Epidermal melanocyte (primary cell): ENCODE measurements at regions not wholly inside any gene's neighbourhood (a gene's known extent, or its start where the extent isn't known, plus 50 kb on each side); places are given as distances from the start of the nearest gene placed in this dataset.
"Not testable (repeated sequence)": the region's sequence is repeated elsewhere in the genome, so short reads cannot be mapped to it uniquely, and the experiment has no call there.

ENCODE experiments used
- DNase-seq: peaks from one replicate; pipeline ENCODE4 v3.0.0; 2011; ENCODE audit warnings: low spot score; ENCODE audit not compliant: insufficient read length

DNA sequence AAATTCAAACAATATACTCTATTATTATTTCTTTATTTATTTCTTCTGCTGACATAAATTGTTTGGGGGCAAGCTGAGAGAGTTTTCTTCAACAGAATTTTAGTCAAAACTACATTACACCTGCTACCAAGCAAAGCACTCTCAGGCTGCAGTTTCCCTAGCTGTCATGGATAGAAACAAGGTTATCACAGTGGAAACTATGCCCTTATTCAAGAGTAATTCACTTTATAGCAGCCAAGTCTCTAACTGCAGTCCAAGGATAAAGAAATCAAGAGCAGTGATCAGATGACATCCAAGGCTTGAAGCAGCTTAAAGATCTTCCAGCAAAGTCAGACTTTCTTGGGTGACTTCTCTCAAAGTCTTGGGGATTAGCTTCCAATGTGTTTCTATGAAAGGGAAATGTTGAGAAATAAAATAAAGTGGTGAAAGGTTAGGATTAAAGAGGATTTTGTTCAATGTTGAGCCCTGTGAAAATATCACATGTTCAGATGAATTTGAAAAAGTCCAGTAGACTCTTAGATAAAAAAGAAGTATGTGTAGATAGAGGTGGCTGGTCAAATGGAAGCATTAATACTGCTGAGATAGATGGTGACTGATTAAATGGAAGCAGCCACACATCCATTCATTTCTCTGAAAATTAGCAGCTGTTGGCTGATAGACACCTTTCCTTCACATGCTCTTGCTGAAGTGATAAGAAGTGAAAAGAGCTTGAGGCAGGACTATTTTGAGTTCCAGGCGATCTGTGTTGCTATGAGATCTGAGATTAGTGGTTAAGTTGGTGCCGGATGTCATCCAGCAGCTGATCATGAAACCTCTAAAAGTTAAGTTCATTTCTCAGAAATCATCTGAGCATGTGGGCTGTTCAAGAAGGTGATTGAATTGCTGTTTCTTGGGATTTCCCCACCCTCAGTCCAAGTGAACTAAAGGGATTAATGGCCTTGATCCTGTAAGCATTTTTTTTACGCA lies 257.8 kb upstream of the BTG1 start:
- DNase-seq: no peak

GRCh38 chr12:92402415-92402814 lies 256.8 kb upstream of the BTG1 start:
- DNase-seq: no peak

GRCh38 chr12:92400006-92400405 lies 254.4 kb upstream of the BTG1 start:
- no peak for DNase-seq

DNA sequence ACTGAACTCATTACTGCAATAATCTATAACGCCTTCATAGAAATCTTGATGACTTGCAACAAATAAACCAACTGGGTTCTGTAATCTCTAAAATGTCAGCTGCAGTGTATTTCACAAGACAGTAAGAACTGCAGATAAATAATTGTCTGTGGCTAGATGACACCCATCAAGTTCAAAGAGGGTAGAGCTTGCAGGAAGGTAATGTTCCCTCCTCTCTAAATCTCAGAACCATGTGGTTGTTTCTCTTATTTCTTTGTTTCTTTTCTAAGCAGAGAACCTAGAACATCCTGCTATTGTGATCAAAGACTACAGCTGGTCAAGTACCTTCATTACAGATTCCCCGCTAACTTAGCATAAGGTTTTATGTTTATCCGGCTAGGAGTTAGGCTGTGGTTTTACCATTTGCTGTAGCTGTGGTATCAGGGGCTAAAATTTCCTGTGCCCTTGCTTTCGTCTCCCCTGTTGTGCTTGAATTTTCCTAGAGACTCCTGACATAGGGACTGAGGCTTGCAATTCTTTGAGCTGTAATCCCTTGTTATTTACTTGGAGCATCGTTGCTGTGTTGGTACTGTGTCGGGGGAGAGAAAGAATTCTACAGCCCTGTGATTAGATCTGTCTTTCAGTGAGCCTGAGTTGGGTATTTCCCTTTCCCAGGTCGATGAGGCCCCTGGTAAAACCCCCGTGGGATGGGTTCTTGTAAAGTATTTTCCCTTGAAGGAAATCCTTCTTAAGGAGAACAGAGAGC lies 253.1 kb upstream of the BTG1 start:
- DNase-seq: no peak

- no peak for DNase-seq
Observed at GRCh38 chr12:92396647-92397252, 251.1 kb upstream of the BTG1 start.

DNA sequence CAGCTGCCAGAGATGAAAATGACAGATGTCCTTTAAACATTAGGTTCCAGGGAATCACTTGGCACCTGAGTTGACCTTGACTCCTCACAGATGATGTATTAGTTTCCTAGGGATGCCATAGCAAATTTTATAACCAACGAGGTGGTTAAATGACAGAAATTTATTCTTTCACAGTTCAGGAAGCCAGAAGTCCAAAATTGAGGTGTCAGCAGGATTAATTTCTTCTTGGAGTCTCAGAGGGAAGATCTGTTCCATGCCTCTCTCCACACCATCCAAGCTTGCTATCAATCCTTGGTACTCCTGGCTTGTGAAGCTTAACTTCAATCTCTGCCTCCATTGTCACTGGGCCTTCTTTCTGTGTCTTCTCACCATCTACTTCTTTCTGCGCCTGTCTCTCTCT lies 249.7 kb upstream of the BTG1 start:
- DNase-seq: no peak

DNA sequence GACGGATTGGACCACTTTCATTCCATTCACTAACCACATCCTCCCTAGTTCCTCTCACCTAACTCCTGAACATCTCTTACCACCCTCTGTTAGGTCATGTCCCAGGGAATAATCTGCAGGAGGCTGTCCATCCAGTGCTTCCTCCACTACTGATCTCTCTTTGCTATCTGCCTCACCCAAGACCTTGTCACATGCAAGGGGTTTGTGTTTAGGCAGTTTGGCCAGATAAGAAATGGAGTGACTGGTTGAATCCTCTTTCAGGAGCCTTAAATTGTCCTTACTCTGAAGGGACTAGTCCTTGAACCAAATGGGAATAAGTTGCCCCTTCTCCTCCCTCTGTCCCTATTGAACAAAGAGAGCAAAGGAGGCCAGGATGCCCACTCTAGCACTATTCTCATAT lies 249.2 kb upstream of the BTG1 start:
- DNase-seq: no peak

DNA sequence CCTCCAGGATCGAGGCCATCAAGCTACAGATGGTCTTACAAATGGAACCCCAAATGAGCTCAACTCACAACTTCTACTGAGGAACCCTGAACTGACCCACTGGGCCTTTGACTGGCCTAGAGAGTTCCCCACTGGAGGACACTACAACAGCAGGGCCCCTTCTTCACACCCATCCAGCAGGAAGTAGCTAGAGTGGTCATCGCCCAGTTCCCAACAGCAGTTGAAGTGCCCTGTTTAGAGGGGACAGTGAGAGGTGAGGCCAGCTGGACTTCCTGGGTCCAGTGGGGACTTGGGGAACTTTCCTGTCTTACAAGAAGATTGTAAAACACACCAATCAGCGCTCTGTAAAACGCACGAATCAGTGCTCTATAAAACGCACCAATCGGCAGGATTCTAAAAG lies 247.9 kb upstream of the BTG1 start:
- no peak for DNase-seq

- DNase-seq: not testable (repeated sequence)
Observed at GRCh38 chr12:92391726-92392125, 246.1 kb upstream of the BTG1 start.

DNA sequence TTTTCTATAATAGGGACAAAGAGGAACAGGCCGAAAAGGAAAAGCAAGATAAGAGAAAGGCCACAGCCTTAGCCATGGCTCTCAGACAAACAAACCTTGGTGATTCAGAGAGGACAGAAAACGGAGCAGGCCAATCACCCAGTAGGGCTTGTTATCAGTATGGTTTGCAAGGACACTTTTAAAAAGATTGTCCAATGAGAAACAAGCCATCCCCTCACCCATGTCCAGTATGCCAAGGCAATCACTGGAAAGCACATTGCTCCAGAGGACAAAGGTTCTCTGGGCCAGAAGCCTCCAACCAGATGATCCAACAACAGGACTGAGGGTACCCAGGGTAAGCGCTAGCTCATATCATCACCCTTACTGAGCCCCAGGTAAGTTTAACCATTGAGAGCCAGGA lies 243.8 kb upstream of the BTG1 start:
- DNase-seq: no peak

DNA sequence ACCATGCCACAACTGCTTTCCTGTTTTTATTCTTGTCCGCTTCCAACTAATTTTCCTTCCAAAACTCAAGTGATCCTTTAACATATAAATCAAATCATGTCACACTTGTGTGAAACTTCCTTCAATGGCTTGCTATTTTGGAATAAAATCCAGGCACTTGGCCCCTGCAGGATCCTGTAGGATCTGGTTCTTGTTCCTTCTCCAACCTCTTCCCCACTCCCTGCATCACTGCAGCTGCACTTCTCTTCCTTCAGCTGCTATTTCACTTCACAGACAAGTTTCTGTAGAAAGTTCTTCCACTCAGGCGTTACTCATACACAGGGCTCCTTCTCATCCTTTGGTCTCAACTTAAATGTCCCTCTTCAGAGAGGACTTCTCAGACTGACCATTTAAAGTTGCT lies 239.7 kb upstream of the BTG1 start:
- DNase-seq: no peak

- peak; percentile 32 for DNase-seq
Observed at GRCh38 chr12:92384571-92384970, 238.9 kb upstream of the BTG1 start.

- DNase-seq: no peak
Observed at GRCh38 chr12:92382383-92382878, 236.8 kb upstream of the BTG1 start.

GRCh38 chr12:92381856-92382255 lies 236.2 kb upstream of the BTG1 start:
- no peak for DNase-seq

- DNase-seq: no peak
Observed at GRCh38 chr12:92378682-92379479, 233.2 kb upstream of the BTG1 start.

- not testable (repeated sequence) for DNase-seq
Observed at GRCh38 chr12:92375504-92375903, 229.9 kb upstream of the BTG1 start.

DNA sequence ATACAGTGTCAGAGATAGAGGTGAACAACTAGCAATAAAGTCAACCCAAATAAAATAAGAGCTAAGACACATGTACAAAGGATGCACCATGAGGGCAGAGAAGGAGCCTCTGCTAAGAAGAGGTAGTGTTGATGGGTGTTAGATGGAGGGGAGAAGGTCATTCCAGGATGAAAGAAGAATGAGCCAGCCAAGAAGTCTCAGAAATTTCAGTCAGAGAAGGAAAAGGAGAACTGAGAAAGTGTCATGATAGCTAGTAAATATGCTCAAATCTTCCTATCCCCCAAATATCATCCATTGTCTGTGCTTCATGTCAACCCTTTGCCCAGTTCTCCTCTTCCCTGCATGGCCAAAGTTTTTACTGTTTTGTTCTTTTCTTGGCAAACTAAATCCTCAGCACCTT lies 225.2 kb upstream of the BTG1 start:
- no peak for DNase-seq

DNA sequence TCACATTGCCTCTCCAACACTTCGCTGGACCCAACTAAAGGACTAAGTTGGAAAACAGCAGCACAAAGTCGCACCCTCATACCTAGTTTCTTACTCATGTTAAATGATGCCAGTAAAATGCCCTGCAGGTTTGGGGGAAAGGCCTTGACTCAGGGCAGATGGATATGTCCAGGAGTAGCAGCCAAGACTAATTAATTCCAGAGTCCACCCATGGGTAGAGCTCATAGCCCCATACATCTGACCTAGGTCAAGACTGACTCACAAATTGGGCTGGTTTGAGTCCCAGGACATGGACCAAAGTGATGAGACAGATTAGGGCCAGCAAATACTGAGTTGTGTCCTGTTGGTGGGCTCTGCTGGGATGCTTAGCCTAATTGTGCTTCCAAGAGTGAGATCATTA lies 224.0 kb upstream of the BTG1 start:
- DNase-seq: no peak

- no peak for DNase-seq
Observed at GRCh38 chr12:92369056-92369455, 223.4 kb upstream of the BTG1 start.

DNA sequence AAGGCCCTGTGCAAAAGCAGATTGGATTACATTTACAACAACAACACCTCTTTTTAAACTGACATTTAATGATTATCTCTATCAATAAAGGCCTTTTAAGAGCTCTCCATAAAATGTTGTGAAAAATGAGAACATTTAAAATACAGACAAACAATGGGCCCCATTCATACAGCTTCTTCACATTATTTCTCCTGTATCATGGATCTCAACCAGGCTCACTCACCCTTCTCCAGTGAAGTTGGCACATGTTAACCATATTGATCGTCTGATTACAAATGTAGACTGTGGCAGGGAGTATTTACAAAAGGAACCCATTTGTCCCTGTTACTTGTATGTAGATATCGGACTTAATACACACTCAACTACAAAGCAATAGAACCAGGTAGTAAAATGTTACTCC lies 220.2 kb upstream of the BTG1 start:
- DNase-seq: no peak

GRCh38 chr12:92365333-92365732 lies 219.7 kb upstream of the BTG1 start:
- no peak for DNase-seq
